Left cardiac atrium (tissue), 4 donors: ENCODE measurements at regions not wholly inside any gene's neighbourhood (a gene's known extent, or its start where the extent isn't known, plus 50 kb on each side); places are given as distances from the start of the nearest gene placed in this dataset.

Experiments used
- ATAC-seq, 2 donors: fragments of 200-7000 bp; cut with Tn5 transposase; one replicate each; pipeline ENCODE4 v1.9.1; 2020; ENCODE audit warnings: mild to moderate bottlenecking in 2 of 2, moderate library complexity in 2 of 2
- DNase-seq: peaks from one replicate; pipeline ENCODE4 v3.0.0-alpha.2; 2020
- intact Hi-C, 2 donors: fragments of 100-400 bp; cut with DNase I; formaldehyde crosslinking; loops; one replicate each; pipeline versions ENCODE4 v1.14.1 to v1.15.1; 2022 to 2023
- donor health status: DM: no; HTN: yes; CAD: no.
- donor health status: DM: no; HTN: yes; CAD: no; lungs with severe emphysema.
- donor health status: DM: yes; HTN: yes; CAD: no.
- donor health status: Dilated cardiomyopathy.

GRCh38 chr14:104448721-104449120 lies 130.8 kb upstream of the C14orf180 start:
- intact Hi-C loops = no loop called here
- DNase-seq (no peak), ATAC-seq (no peak)

- intact Hi-C loops = no loop called here
- ATAC-seq (no peak), DNase-seq (no peak)
Observed at GRCh38 chr14:104450811-104451401, 128.7 kb upstream of the C14orf180 start.

GRCh38 chr14:104451474-104451873 lies 128.1 kb upstream of the C14orf180 start:
- intact Hi-C loops = no loop called here
- ATAC-seq (no peak), DNase-seq (no peak)

- intact Hi-C loops = no loop called here
- no peak for ATAC-seq
- DNase-seq = no peak
Observed at GRCh38 chr14:104458845-104459244, 120.7 kb upstream of the C14orf180 start.

GRCh38 chr14:104460791-104461651 lies 118.5 kb upstream of the C14orf180 start:
- DNase-seq = no peak
- ATAC-seq = peak in 1 of 2 donors; percentile 57

GRCh38 chr14:104461676-104462449 lies 117.7 kb upstream of the C14orf180 start:
- DNase-seq = no peak
- intact Hi-C loops = no loop called here
- ATAC-seq = peak in 1 of 2 donors; percentile 35

More at GRCh38 chr14:104460791-104461651, 118.5 kb upstream of the C14orf180 start:
- intact Hi-C loops = no loop called here

- intact Hi-C loops = no loop called here
- no peak for DNase-seq
- no peak for ATAC-seq
Observed at GRCh38 chr14:104462651-104463630, 116.6 kb upstream of the C14orf180 start.

GRCh38 chr14:104464907-104465306 lies 114.7 kb upstream of the C14orf180 start:
- ATAC-seq = no peak
- DNase-seq = no peak
- intact Hi-C loops = no loop called here

GRCh38 chr14:104465482-104466390 lies 113.8 kb upstream of the C14orf180 start:
- ATAC-seq = no peak
- intact Hi-C loops = no loop called here

GRCh38 chr14:104467236-104467635 lies 112.3 kb upstream of the C14orf180 start:
- ATAC-seq = no peak
- intact Hi-C loops = no loop called here
- no peak for DNase-seq

More at GRCh38 chr14:104465482-104466390, 113.8 kb upstream of the C14orf180 start:
- no peak for DNase-seq

- ATAC-seq = no peak
- intact Hi-C loops = no loop called here
- no peak for DNase-seq
Observed at GRCh38 chr14:104467641-104468040, 111.9 kb upstream of the C14orf180 start.

GRCh38 chr14:104469591-104469990 lies 110.0 kb upstream of the C14orf180 start:
- no peak for ATAC-seq
- DNase-seq = no peak
- intact Hi-C loops = no loop called here

GRCh38 chr14:104470588-104470987 lies 109.0 kb upstream of the C14orf180 start:
- intact Hi-C loops = no loop called here
- ATAC-seq = no peak
- no peak for DNase-seq

GRCh38 chr14:104471114-104471513 lies 108.5 kb upstream of the C14orf180 start:
- intact Hi-C loops = no loop called here
- DNase-seq = no peak
- no peak for ATAC-seq

- intact Hi-C loops = no loop called here
- DNase-seq (no peak), ATAC-seq (no peak)
Observed at GRCh38 chr14:104472073-104472472, 107.5 kb upstream of the C14orf180 start.

- no peak for DNase-seq
- no peak for ATAC-seq
- intact Hi-C loops = no loop called here
Observed at GRCh38 chr14:104472536-104473243, 106.9 kb upstream of the C14orf180 start.

- ATAC-seq (no peak), DNase-seq (no peak)
- intact Hi-C loops = no loop called here
Observed at GRCh38 chr14:104473244-104473565, 106.4 kb upstream of the C14orf180 start.
